A172 (cell line): ENCODE measurements at regions not wholly inside any gene's neighbourhood (a gene's known extent, or its start where the extent isn't known, plus 50 kb on each side); places are given as distances from the start of the nearest gene placed in this dataset.
A peak's percentile ranks its signal among the peaks of the same experiment; 100 is the strongest.

Source experiments
- DNase-seq: peaks from one replicate; pipeline ENCODE4 v3.0.0-alpha.2; 2015; ENCODE audit warnings: low spot score

DNA sequence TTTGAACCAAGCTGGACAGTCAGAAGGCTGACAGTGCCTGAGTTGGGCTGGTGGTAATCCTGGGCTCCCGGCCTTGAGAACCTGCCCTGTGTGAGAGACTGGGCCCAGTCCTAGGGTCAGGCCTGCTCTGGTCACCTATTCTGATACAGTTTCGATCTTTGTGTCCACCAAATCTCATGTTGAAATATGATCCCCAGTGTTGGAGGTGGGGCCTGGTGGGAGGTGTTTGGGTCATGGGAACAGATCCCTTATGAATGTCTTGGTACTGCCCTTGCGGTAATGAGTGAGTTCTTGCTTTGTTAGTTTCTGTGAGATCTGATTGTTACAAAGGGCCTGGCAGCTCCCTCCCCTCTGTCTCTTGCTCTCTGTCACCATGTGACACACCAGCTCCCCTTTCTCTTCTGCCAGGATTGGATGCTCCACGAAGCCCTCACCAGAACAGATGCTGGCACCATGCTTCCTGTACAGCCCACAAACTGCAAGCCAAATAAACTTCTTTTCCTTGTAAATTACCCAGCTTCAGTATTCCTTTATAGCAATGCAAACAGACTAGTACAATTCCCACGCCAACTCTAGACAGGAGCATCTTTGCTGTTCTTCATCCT is 111.8 kb upstream of the ZNF438 start:
- DNase-seq, result no peak

DNA sequence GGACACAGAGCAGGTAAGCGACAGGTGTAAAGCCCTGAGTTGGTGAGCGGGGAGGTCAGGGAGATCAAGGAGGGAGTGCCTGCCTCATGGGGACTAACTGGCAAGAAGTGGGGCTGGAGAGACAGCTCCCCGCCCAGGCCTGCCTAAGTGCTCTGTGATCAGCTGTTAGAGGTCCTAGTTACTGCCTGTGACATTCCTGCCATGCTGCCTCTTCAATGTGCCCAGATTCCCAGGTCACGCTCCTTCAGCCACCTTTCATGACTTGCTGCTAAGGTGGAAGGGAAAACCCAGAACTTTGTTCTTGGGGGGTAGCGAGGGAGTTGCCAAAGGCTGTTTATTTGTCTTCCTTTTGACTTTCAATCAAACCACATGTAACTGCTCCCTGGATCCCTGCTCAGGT is 114.3 kb upstream of the ZNF438 start:
- DNase-seq, result no peak

DNA sequence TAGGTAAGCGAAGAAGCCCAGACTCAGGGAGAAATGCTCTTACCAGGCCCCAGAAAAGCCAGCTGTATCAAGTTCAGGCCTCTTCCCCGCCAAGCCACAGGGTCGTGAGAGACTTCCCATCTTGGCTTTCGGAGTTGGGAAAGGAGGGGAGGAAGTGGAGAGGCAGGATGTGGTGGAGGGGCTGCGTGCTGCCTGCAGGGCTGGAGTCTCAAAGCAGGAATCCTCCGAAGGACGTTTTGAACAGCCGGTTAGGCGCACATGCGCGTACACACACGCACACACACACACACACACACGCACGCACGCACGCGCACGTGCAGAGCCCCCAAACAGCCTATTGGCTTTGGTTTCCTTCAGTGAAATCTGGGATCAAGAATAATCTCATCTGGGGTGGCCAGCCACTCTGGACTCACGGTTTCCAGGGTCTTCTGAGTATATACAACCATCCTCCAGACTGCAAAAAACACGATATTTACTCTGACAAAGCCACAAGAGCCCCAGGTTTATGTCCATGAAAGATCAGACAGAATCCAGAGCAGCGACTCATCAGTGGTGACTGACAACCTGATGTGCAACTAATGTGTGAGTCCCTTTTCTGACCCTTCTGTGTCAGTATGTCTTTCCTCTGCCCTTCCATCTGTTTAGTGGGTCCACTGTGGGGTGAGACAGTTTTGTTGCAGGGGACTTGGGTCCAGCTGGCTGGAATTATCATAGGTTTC is 115.0 kb upstream of the ZNF438 start:
- peak; percentile 85 for DNase-seq

DNA sequence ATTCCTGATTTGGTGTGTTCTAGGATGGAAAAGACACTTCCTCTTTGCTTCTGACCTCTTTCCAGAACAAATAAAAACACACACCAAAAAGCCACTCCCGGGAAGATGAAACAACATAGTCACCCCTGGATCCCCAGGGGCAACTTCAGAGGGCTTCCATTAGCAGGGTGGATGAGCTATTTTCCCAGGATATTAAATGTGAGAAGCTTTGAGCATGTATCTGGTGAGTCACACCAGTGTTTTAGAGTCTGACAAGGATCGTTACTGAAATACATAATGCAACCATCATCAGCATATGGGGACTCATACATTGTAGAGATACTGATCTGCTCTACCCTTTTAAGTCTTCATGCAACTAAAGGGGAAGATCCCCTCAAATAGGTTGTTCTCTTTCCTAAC is 115.5 kb upstream of the ZNF438 start:
- peak; percentile 67 for DNase-seq

DNA sequence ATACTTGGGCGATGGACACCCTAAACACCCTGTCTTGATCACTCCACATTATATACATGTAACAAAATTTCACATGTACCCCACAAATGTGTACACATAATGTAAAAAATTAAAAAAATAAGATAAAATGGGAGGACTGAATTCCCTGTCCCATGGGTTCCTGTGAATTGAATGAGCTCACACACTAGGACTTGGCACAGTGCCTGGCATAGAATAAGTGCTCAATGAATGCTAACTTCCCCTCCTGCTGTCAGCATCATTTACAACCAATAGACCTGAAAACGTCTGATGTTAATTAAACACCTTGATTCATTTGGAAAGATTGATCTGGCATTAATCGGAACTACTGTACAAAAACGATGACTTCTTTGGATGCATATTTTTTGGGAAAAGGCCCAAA is 117.3 kb upstream of the ZNF438 start:
- DNase-seq, result no peak

DNA sequence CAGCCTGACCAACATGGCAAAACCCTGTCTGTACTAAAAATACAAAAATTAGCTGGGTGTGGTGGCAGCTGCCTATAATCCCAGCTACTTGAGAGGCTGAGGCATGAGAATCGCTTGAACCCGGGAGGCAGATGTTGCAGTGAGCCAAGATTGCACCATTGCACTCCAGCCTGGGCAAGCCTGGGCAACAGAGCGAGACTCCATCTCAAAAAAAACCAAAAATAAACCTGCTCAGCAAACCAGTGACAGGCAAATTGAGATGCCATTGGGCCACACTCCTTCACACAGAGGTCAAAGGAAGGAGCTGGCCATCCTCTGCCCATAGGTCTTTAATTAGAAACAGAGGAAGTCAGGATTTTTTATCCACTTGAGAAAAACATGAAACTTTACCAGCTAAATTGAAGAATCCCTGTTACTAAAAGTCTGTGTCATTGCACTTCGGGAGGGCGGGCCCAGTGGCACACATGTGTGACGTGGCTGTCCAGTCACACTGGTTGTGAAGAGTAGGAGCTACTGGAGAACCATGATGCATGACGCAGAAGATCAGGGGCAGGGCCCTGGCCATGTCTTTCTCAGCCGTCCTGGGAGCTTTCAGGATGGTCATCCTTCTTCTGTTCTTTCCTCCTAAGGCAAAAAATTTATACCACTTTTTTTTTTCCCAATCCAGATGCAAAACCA is 118.3 kb upstream of the ZNF438 start:
- DNase-seq, result no peak

DNA sequence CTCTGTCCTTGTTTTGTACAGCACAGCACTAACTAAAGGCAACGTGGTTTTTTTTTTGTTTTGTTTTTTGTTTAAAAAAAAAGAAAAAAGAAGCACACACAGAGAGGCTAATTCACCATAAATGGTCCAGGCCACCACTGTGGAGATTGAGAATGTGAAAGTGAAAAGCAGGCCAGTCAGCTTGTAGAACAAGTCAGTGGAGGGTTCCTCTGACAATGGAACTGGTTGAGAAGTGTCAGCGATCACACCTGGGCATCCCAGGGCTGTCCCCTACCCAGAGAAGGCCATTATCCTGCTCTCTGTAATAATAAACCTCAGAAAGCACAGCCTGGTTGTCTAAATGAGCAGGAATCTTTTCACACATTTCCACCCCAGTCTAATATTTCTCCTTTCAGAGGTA is 119.6 kb upstream of the ZNF438 start:
- no peak for DNase-seq

DNA sequence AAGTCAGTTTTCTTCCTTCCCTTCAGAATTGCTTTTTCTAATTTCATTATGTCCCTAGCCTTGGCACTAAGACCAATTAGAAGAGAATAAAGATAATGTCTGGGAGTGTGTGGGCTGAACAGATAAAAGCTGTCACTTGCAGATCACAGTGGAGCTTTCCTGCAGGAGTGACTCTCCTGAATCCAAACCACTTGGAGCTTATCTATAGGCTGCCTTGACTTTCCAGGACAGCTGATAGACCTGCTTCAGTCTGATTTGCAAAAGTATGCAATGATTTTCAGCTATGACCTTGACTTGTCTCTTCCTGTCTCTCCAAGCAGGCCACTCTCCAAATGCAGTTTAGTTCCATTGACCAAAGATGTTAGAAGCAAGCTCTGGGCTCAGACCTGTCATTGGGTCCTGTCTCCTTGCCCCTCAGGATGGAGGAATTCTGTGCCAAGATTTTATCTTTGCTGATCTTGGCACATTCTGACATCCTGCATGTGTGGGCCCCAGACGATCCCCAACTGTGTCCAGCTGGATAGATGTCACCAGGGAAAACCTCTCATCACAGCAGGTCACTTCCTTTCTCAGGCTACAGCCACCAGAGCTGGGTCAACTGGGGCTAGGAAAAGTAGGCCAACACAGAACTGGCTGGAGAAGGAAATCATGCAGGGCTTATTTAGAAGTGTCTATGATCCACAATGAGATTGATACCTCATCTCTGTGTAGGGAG is 120.9 kb upstream of the ZNF438 start:
- no peak for DNase-seq

DNA sequence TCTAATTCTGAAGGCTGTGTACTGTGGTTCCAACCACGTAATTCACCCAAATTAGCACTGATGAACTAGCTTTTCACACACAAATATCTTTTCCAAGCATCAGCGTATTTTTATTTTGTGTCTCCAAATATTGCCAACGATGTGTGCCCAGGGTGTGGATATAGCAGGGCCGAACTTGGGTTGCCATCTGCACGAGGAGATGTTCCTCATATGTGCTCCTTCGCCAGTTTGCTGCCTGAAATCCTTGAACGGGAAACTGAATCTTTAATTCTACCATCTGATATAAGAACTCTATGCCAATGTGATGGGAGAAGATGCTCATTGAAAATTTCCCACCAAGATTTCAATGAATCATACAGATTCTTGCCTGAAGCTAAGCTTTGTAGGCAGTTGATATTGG is 121.5 kb upstream of the ZNF438 start:
- no peak for DNase-seq

DNA sequence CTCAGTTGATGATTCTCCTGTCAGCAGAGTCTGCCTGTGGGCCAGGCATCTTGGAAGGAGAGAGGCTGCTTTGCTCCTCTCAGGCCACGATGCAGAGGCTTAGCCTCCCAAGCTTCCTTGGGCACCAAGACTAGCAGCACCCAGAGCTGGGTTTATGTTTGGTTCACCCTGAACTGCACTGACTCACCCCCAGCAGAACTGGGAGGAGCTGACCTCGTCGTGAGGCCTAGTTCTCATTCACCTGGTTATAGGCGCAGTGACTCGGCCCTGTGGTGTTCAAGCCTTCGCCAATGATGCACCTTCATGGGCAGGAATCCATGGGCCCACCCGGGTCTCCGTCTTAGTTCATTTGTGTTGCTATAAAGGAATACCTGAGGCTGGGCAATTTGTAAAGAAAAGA is 122.0 kb upstream of the ZNF438 start:
- no peak for DNase-seq

DNA sequence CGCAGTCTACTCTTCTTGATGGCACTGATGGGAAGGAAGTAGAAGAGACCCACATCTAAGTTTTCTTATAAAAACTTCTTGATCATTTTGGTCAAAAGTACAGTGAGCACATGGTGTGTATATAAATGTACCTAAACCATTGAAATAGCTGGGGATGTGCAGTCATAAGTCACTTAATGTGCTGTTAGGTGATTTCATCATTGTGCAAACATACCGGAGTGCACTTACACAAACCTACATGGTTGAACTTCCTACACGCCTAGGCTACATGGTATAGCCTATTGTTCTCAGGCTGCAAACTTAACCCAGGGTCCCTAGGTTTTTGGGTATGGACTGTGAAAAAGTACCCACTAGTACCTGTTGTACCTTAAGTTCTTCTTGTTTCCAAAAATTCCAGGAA is 123.3 kb upstream of the ZNF438 start:
- DNase-seq, result no peak

DNA sequence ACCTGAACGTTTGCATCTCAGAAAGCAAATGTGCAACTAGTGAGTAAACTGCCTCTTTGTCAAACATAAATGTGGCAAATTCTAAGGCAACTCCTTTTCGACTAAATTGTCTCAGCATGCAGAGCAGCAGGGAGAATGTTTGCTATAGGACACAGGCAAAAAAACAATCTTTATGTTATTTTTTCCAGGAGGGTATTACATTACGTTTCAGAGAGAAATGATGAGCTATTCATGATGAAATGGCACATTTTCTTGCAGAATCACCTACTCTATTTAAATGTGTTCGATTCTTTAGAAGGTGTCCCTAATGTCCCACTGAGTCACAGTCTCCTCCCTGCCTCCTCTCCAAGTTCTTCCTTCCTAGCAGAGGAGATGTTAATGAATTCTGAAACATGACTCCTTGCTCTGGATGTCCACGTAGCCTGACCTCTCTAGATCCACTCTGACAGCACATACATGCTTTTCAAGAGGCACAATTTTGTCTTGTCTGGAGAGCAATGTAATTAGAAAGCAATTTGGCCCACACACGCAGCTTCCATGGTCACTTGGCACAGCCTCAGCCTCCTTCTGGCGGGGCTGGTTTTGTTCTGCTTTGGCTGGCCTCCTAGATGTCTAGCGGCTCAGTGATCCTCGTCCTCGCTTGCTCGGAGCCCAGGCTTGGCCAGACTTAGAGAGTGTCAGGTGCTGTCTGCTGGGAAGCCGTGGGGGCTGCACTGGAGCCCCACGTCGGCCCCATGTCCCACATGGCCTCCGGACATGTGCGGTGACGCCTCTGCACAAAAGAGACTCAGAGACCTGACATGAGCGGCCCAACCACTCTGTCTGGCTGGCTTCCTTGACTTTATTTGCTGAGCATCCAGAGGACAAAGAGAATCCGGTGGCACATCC is 125.7 kb upstream of the ZNF438 start:
- no peak for DNase-seq

DNA sequence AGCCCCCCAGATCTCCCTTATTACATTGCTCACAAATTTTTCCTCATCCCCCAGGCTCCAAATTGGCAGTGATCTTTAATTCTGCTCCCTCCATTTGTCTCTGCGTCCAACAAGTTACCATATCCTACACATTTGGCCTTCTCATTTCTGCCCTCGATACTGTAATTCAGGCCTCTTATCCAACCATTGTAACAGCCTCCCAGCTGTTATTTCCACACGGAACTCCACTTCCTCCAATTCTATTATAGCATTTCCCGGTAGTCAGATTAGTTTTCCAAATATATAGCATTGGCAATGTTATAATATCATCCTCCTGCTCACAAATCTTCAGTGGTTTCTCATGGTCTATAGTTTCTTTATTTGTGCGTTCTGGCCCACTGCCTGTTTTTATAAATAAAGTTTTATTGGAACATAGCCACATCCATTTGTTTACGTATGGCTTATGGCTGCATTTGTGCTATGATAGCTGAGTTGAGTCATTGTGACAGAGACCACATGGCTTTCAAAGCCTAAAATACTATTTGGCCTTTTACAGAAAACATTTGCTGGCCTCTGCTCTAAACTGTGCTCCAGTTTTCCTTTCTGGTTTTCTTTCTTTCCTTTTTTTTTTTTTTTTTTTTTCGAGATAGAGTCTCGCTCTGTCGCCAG is 126.5 kb upstream of the ZNF438 start:
- no peak for DNase-seq

DNA sequence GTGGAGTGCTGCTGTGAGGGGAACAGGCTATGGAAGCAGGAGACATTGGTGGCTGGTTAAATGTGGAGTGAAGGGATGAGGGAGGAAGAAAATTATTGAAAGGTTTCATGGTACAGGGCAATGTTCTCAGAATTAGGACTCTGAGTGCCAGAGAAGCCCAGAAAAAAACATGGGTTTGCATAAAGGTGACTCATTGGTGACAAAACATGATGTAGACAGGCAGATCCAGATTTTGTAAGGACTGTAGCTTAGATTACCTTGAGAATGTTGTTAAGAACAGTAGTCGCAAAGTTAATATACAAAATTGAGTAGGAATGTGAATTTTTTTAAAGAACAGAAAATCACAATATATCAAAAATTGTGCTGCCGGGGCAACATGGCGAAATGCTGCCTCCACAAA is 134.9 kb upstream of the ZNF438 start:
- no peak for DNase-seq

DNA sequence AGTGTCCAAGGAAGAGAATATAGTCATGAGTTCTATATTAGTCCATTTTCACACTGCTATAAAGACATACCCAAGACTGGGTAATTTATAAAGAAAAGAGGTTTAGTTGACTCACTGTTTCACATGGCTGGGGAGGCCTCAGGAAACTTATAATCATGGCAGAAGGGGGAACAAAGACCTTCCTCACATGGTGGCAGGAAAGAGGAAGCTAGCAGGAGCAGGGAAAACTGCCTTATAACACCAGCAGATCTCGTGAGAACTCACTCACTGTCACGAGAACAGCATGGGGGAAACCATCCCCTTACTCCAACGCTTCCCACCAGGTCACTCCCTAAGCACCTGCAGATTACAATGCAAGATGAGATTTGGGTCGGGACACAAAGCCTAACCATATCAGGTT is 139.0 kb upstream of the ZNF438 start:
- DNase-seq, result no peak

DNA sequence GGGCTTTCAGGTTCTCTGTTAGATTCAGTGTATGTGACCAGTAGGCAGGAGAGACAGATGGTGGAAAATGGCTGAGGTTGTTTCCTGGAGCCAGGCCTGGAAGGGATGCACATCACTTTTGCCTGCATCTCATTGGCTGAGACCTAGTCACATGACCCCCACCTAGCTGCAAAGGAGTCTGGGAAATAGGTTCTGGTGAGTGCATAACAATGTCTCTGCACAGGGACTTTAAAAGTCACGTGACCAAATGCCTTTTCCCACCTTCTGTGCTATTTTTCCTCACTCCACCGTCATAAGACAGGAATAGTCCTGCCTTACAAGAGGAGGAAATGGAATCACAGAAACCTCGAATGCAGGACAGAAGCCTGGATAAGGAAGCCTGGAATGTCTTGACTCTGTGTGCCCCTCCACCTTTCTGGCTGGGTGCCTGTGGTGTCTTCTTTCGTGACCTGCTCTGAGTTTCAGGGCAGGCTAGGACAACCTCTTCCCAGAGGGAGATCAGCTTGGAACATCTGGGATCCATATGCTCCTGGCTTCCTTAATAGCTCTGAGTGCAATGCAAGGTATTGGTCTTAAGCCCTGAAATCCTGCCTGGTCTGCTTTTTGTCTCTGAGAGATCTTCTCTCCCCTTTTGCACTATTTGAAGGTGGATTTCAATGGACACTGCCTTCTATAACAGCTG is 139.9 kb upstream of the ZNF438 start:
- no peak for DNase-seq

DNA sequence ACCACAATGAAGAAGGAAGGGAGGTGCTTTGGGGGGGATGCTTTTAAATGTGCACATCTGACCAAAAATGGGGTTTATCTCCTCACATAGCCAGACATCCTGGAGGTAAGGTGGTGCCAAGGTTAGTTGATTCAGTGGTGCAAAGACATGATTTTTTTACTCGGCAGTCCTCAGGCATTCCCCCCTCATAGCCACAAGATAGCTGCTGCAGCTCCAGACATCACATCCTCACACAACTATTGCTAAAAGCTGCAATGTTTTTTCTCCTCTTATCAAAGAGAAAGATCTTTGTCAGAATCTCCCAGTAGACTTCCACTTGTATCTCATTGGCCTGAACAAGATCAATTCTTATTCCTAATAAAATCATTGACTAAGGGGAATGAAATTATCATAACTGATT is 141.3 kb upstream of the ZNF438 start:
- no peak for DNase-seq

DNA sequence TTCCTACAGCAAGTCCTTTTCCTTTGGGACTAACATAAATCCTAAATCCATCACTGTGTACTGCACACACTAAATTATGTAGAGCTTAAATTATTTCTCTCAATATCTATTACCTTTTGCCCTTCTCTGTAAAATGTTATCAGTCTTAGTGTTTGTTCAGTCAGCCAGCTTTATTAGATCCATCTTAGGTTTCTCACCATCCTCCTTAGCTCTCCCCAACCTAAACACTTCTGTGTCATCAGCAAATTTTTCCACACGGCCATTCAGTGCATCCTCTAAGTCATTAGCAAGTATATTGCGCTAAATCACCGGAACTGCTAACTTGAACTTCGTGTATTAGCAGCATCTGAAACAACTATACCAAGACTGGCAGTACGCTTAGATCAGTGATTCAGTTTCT is 142.1 kb upstream of the ZNF438 start:
- DNase-seq, result no peak

DNA sequence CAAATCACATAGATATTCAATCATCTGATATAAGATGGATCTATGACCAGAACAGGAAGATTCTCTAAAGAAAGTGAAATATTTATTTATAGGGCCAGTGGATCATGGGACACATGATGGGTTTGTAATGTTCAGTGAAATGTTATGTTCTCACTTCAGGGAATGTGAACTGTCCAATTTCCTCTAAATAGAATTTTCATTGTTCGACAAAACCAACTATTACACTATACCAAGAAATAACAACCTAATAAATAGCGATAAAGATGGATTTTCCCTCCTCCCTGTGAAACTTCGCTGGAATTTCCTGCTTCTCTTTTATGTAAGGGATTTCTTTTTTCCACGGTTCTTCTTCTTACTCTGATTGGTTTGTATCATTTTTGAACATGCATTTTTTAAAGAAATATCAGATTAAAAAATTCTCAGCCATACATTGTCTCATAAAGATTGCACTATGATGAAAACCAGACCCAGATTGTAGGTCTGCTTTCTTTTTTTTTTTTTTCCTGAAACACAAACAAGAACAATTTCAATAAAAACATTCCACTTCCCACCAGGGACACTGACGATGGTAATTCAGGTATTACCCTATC is 139.8 kb upstream of the ZEB1 start:
- DNase-seq, result no peak
